NCI-H526 treated with DMSO at 0.1 percent for 48 hours (cell line): ENCODE measurements at regions not wholly inside any gene's neighbourhood (a gene's known extent, or its start where the extent isn't known, plus 50 kb on each side); places are given as distances from the start of the nearest gene placed in this dataset.
"Not testable (repeated sequence)": the region's sequence is repeated elsewhere in the genome, so short reads cannot be mapped to it uniquely, and the experiment has no call there.

ENCODE experiments used
- DNase-seq: peaks from one replicate; lab custom pipeline; 2025; lab: John Stamatoyannopoulos, UW

DNA sequence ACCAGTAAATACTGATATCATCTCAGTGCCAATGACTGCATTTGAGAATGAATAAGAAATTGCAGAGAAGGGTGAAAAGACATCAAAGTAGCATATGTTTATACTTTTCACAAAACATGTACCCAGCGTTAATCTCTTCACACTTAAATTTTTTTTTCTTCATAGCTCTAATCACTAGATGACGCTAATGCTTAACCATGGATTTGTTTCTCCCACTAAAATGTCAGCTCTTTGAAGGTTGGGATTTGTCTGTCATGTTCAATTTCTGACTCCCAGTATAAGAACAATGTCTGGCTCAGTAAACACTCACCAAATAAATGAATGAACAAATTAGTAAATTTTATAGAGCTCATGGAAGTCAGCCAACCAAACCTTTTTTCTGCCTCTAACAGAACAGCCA lies 78.3 kb upstream of the LMCD1 start:
- no peak for DNase-seq

DNA sequence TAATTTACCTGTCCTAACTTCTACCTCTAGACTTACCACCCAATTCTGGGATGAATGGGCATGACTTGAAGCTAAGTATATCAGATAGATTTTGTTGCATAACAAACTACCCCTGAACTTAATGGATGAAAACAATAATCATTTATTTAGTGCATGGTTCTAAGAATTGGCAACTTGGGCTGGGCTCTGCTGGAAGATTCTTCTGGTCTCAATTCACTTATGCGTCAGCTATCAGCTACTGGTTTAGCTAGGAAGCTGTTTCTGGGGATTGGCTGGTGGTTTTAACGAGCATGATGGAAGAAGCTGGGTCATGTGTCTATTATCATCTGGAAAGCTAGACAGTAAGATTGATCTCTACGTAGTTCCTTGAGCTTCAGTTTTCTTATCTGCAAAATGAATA lies 77.3 kb upstream of the LMCD1 start:
- DNase-seq = no peak

DNA sequence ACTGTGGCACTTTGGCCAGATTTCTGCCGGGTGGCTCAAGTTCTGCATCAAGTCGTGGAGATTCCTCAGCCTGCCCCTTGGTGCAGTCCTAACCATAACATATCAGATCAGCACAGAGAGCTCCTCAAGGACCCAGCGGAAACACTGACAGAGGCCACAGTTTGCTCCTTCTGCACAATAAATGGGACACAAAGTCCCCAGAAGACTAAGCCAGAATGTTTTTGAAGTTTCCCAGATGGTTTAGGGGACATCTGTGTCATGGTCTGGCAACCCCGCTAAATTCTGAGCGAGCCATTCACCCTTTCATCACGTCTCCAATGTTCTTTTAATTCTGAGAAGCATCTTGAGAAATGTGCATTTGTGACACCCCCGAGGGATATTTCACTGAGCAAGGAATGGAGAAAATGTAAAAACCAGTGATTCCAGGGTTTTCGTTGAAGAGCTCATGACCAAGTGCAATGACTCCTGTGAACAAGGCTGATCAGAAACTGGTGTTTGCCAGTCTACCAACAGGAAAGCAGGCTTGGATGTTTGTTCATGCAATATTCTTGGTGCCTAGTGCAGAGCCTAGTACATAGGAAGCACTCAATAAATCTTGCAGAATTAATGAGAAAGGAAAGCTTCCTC lies 64.8 kb upstream of the LMCD1 start:
- no peak for DNase-seq

DNA sequence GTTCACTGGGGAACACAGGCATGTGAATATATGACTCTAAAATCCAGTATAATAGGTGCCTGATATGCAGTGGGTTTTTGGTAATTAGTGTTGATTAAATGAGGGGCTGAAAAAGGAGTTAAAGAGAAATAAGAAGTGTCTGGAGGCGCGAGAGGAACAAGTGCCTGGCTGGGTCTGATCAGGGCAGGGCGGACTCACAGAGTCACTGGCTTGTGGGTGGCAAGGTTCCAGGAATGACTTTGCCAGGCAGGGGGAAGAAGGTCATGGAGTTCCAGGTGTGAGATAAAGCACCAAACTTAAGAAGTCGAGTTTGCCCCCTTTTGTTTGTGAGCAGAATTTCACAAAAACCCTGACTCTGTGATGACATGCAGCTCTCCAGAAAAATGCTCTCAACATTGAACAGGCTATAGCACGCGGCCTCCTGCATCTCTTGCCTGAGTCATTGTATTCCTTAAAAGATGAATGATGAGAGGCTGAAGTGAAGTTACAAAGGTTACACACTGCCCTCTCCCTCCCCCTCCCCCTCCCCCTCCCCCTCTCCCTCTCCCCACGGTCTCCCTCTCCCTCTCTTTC lies 63.0 kb upstream of the LMCD1 start:
- no peak for DNase-seq

DNA sequence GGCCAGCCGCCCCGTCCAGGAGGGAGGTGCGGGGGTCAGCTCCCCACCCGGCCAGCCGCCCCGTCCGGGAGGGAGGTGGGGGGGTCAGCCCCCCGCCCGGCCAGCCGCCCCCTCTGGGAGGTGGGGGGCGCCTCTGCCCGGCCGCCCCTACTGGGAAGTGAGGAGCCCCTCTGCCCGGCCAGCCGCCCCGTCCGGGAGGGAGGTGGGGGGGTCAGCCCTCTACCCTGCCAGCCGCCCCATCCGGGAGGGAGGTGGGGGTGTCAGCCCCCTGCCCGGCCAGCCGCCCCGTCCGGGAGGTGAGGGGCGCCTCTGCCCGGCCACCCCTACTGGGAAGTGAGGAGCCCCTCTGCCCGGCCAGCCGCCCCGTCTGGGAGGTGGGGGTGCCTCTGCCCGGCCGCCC lies 61.5 kb upstream of the LMCD1 start:
- not testable (repeated sequence) for DNase-seq

DNA sequence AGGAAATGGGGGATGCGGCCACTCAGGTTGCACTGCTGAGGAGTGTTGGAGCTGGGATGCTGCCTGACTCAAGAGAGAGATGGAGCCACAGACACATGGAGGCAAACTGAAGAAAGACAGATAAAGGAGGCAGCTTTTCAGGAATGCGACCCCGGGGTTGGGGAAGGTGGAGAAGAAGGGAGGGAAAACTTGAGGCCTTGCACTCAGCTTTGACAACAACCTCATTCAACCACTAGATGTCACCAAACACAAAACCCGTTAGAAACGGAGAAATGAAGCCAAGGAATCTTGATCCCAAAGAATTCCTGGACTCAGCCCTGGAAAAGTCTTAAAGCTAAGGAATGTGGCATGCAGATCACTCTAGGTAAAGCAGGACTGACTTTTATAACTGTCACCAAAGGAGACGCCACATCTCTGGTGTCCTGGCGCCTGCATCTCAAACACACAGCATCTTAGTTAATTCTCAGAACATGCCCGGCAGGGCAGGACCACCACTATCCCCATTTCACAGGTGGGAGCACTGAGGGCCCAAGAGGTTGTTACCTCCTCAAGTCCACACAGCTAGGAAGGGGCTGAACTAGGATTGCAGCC lies 59.6 kb upstream of the LMCD1 start:
- no peak for DNase-seq

DNA sequence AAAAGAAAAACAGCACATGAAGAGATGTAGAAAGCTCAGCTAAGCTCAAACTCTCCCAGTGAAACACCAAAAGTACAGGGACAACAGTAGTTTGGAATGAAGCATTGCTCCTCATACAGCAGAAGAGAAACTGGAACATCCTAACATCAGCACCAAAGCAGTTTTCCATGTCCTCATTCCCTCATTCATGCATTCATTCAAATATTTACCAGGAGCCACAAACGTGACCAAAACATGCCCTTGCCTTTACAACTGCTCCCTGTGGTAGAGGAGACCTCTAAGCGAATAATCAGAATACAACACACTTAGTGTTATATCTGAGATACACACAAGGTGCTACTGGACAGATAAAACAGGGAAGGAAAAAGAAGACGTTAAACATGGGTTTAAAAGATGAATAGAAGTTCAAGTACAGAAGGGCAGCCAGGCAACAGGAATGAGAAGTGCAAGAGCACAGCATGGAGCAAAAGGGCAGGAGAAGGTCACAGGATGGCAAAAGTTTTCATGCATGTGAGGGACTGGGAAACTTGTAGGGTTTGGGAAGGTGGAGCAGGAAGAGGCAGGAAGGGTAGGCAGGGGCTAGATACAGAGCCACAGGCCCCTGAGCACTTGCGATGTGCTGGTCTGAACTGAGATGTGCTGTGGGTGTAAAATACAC lies 58.5 kb upstream of the LMCD1 start:
- DNase-seq = no peak

DNA sequence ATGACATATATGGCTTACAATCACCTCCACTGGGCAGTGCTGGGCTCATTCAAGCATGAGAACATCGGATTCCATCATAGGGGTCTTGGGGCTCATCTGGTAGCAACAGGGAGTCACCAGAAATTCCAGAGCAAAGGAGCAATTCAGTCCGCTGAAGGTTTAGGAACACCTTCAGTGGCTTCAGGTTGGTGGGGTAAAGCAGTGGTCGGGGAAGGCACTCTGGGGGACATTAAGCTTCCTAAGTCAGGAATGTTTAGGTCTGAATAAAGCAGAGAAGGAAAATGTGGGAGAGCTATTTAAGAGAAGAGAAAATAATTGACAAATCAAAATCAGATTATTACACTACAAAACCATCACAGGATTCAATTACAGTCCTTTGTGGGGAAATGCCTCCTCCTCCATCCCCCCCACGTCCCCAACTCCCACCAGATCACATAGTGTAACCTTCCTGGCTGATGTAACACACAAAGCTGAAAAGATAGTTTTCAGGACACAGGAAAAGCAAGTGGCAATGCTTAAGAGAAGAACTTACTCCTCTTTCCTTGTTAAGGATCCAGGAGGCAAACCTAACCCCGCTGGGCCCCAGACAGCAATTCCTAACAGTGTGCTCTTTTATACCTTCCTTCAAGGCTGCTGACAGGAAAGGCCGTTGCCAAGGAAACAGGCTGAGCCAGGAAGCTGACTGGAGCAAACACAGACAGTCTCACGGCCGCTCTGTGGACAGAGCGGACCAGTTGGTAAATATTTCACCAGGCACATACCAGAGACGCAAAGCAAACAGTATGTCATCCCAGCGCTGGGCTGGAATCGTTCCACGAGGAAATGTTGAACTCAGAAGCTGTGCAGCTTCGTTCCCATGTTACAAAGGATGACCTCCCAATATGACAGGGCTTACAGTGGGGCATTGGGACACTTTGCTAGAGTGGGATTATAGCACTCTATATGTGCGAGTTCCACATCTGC lies 57.5 kb upstream of the LMCD1 start:
- peak; percentile 80 for DNase-seq

DNA sequence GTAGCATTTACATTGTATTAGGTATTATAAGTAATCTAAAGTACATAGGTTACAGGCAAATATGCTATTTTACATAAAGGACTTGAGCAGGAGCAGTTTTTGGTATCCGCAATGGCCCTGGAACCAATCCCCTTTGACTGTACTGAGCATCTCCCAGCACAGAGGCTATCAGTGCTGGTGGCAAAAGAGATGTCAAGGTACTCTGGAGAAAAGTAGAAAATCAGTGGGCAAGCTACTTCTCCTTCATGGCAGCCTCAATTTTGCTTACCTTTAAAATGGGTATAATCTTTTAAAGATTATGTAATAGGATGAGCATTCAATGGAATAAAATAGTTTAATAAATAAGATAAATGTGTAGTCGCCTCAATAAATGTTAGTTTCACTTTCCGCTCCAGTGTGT lies 56.7 kb upstream of the LMCD1 start:
- no peak for DNase-seq

DNA sequence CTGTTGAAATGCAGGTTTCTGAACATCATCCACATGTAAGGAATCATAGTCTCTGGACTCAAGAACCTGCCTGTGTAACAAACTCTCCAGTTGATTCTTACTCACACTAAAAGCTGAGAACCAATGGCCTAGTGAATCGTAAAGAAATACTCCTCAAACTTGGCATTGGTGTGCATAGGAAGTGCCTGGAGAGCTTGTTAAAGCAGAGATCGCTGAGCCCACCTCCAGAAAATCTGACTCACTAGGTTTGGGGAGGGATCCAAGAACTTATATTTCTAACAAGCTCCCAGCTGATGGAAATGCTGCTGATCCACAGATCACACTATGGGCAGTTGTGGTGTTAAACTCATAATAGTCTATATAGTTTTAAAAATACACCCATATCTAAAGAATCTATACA lies 55.8 kb upstream of the LMCD1 start:
- DNase-seq = no peak

DNA sequence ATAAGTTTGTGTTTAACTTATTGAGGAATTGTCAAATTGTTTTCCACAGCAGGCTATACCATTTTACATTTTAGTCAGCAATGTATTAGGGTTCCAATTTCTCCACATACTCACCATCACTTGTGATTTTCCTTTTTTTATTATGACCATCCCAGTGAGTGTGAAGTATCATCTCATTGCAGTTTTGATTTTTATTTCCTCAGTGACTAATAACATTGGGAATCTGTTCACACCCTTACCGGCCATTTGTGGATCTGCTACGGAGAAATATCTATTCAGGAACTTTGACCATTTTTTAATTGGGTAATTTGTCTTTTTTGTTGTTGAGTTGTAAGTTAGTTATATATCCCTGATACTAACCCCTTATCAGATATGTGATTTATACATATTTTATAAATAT lies 54.8 kb upstream of the LMCD1 start:
- DNase-seq = no peak

DNA sequence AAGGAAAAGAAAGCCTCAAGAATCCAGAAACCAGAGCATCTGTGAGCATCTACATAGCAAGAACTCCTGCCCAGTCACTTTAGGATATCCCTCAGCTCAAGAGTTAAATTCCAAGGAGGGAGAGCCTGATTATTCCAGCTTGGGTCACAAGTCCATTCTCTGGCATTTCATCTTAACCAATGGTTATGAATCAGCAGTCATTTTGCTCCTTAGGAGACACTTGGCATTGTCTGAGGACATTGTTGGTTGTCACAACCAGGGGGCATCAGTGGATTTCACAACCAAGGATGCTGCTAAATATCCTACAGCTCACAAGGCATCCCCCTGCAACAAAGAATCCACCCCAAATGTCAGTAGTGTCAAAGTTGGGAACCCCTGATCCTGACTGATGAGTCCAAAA lies 51.0 kb upstream of the LMCD1 start:
- no peak for DNase-seq

DNA sequence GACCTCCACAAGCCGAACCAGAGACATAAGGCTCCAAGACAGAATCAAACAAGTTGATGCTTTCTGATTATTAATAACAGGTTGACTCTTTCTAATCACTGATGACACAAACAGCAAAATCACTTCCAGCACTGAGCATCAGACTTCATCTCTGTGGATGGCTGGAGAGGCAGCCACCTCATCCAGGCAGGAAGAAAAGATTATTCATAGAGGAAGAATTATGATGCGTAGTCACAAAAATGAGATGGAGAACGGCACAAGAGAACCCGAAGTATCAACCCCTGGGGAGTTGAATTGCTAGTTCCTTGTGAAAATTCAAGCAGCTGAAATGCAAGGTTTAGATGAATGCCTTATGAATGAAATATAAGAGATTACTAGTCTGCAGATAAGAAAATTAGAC lies 49.9 kb upstream of the LMCD1 start:
- no peak for DNase-seq
